Left lung (tissue), 4 donors: ENCODE measurements at regions not wholly inside any gene's neighbourhood (a gene's known extent, or its start where the extent isn't known, plus 50 kb on each side); places are given as distances from the start of the nearest gene placed in this dataset.
"Not testable (repeated sequence)": the region's sequence is repeated elsewhere in the genome, so short reads cannot be mapped to it uniquely, and the experiment has no call there.

Source experiments
- ATAC-seq: fragments of 200-7000 bp; cut with Tn5 transposase; one replicate; pipeline ENCODE4 v1.9.1; 2020; ENCODE audit warnings: moderate library complexity
- DNase-seq, 4 donors: peaks; one replicate each; pipeline ENCODE4 v3.0.0-alpha.2; 2013 to 2020
- H3K27ac ChIP-seq, 2 donors: fragments of 200-600 bp; sonication (generic) in 1 of 2; one replicate each; pipeline versions ENCODE4 v1.5.0 to v1.8.0; 2020 to 2021
- H3K27me3 ChIP-seq, 2 donors: fragments of 200-600 bp; sonication (generic) in 1 of 2; one replicate each; pipeline versions ENCODE4 v1.5.0 to v1.8.0; 2020 to 2021
- H3K36me3 ChIP-seq, 2 donors: fragments of 200-600 bp; sonication (generic) in 1 of 2; one replicate each; pipeline versions ENCODE4 v1.5.0 to v1.8.0; 2020 to 2021
- H3K4me1 ChIP-seq, 2 donors: fragments of 200-600 bp; one replicate each; pipeline ENCODE4 v1.8.0; 2021
- H3K4me3 ChIP-seq, 2 donors: fragments of 200-600 bp; sonication (generic) in 1 of 2; one replicate each; pipeline versions ENCODE4 v1.5.0 to v1.8.0; 2020 to 2021; ENCODE audit warnings: mild to moderate bottlenecking in 1 of 2
- H3K9me3 ChIP-seq, 2 donors: fragments of 200-600 bp; sonication (generic) in 1 of 2; one replicate each; pipeline versions ENCODE4 v1.5.0 to v1.8.0; 2020 to 2021
- intact Hi-C, 2 donors: fragments of 100-400 bp; cut with DNase I; formaldehyde crosslinking; loops; one replicate each; pipeline versions ENCODE4 v1.11.2 to v1.14.2; 2022
- TF ChIP-seq, protein P1 (sequence below), 2 donors: fragments of 200-600 bp; sonication (generic) in 1 of 2; IDR thresholded peaks; one replicate each; pipeline versions ENCODE4 v1.5.0 to v1.8.0; 2021; ENCODE audit warnings: antibody characterized with exemption in 2 of 2
- donor health status: DM: no; HTN: yes; CAD: no.
- donor health status: DM: no; HTN: no; CAD: no.

DNA sequence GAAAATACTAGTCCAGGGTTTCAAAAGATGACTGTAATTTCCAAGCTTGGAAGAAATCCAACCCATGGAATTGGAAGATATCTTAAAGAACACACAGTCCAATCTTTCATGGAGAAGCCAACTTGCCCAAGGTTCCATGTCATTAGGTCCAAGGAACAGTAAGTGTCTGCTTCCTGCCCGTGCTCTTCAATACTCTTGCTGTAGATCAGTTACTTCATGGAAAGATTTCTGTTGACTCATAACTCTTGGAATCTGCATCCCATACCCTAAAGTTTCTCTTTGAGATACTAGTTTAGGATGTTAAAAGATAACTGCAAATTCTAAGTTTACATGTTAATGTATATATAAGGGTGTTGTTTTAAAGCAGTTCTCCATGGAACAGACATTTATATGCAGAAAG lies 127.9 kb upstream of the SLC13A1 start:
- no peaks in the 10 kb centered on the region for H3K36me3 ChIP-seq

DNA sequence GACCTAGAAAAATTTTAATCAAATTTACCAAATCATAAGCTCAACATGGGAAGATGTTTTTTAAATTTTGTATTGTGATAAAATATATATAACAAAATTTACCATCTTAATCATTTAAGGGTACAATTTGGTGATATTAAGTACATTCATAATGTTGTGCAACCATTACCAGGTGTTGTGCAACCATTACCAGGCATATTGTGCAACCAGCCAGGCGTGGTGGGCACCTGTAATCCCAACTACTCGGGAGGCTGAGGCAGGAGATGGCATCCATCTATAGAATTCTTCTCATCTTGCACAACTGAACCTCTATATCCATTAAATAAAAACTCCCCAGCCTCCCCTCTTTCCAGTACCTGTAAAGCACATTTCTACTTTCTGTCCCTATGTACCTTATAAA lies 124.5 kb upstream of the SLC13A1 start:
- intact Hi-C loops: no loop called here
- ATAC-seq: no peak

More for the DNA sequence above, 127.9 kb upstream of the SLC13A1 start:
- TF ChIP-seq, protein P1, sequence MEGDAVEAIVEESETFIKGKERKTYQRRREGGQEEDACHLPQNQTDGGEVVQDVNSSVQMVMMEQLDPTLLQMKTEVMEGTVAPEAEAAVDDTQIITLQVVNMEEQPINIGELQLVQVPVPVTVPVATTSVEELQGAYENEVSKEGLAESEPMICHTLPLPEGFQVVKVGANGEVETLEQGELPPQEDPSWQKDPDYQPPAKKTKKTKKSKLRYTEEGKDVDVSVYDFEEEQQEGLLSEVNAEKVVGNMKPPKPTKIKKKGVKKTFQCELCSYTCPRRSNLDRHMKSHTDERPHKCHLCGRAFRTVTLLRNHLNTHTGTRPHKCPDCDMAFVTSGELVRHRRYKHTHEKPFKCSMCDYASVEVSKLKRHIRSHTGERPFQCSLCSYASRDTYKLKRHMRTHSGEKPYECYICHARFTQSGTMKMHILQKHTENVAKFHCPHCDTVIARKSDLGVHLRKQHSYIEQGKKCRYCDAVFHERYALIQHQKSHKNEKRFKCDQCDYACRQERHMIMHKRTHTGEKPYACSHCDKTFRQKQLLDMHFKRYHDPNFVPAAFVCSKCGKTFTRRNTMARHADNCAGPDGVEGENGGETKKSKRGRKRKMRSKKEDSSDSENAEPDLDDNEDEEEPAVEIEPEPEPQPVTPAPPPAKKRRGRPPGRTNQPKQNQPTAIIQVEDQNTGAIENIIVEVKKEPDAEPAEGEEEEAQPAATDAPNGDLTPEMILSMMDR (IDR thresholded peaks at IDR 0.05): no peak
- H3K9me3 ChIP-seq: peaks cover 0 to 18% of the 10 kb centered on the region in 2 donors
- no peaks in the 10 kb centered on the region for H3K27me3 ChIP-seq
- H3K4me1 ChIP-seq: no peaks in the 10 kb centered on the region
- no peak overlapping the region for H3K4me3 ChIP-seq
- intact Hi-C loops: no loop called here
- no peak for ATAC-seq
- DNase-seq: no peak
- H3K27ac ChIP-seq: no peak overlapping the region

DNA sequence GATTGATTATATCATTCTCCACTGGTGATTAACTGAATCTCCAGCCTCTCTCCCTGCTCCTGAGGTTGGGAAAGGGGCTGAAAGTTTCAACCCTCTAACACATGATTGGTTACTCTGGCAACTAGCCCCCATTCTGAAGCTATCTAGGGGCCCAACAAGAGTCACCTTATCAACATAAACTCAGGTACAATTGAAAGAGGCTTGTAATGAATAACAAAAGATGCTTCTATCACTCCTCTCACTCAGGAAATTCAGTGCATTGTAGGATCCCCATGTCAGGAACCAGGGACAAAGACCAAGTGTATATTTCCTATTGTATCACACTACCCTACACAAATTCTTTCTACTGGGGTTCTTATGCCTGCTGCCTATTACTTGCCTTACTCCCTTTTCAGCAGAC lies 123.9 kb upstream of the SLC13A1 start:
- no peak for ATAC-seq
- peaks cover 0 to 35% of the 10 kb centered on the region in 2 donors for H3K9me3 ChIP-seq
- no peaks in the 10 kb centered on the region for H3K36me3 ChIP-seq
- H3K4me3 ChIP-seq: no peak overlapping the region
- TF ChIP-seq, protein P1 (IDR thresholded peaks at IDR 0.05): no peak
- intact Hi-C loops: no loop called here
- no peak for DNase-seq
- H3K4me1 ChIP-seq: no peaks in the 10 kb centered on the region
- no peak overlapping the region for H3K27ac ChIP-seq
- H3K27me3 ChIP-seq: no peaks in the 10 kb centered on the region

More for the DNA sequence above, 124.5 kb upstream of the SLC13A1 start:
- Histone ChIP-seq H3K4me1 (no peaks in the 10 kb centered on the region), H3K4me3 (no peak overlapping the region), H3K27ac (no peak overlapping the region), H3K9me3 (peaks cover 0 to 35% of the 10 kb centered on the region in 2 donors), H3K27me3 (no peaks in the 10 kb centered on the region), H3K36me3 (no peaks in the 10 kb centered on the region)
- DNase-seq: no peak
- TF ChIP-seq, protein P1 (IDR thresholded peaks at IDR 0.05): no peak

DNA sequence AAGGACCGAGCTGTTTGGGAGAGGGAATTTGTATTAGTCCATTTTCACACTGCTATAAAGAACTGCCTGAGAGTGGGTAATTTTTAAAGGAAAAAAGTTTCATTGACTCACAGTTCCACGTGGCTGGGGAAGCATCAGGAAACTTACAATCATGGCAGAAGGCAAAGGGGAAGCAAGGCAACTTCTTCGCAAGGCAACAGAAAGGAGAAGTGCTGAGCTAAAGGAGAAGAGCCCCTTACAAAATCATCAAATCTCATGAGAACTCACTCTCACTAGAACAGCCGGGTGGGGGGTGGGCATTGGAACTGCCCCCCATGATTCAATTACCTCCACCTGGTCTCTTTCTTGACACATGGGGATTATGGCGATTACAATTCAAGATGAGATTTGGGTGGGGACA lies 121.8 kb upstream of the SLC13A1 start:
- H3K4me3 ChIP-seq, ATAC-seq, intact Hi-C loops, H3K27me3 ChIP-seq, H3K27ac ChIP-seq, H3K36me3 ChIP-seq, H3K4me1 ChIP-seq, DNase-seq: not testable (repeated sequence)
- peaks cover 0 to 35% of the 10 kb centered on the region in 2 donors for H3K9me3 ChIP-seq

DNA sequence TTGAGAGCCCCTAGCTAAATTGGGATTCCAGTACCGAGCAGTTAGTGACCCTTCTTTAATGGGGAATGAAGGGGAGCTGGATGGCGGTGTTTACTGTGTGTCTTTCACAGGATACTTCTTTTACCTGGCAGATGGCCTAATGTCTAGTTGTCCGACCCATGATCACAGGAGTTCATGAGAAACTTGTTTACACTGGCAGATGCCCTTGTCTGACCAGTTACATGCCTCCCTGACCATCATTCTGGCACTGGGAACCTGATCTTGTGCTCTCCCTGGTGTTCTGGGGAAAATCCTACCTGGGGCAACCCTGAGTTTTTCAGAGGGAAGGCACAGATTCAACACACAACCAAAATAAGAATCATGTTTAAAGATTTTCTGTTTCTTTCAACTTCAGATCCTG lies 120.1 kb upstream of the SLC13A1 start:
- Histone ChIP-seq H3K27me3 (no peaks in the 10 kb centered on the region), H3K36me3 (no peaks in the 10 kb centered on the region), H3K9me3 (peaks cover 0 to 35% of the 10 kb centered on the region in 2 donors), H3K27ac (no peak overlapping the region), H3K4me3 (no peak overlapping the region), H3K4me1 (no peaks in the 10 kb centered on the region)
- DNase-seq: no peak
- TF ChIP-seq, protein P1 (IDR thresholded peaks at IDR 0.05): no peak
- intact Hi-C loops: no loop called here
- ATAC-seq: no peak

DNA sequence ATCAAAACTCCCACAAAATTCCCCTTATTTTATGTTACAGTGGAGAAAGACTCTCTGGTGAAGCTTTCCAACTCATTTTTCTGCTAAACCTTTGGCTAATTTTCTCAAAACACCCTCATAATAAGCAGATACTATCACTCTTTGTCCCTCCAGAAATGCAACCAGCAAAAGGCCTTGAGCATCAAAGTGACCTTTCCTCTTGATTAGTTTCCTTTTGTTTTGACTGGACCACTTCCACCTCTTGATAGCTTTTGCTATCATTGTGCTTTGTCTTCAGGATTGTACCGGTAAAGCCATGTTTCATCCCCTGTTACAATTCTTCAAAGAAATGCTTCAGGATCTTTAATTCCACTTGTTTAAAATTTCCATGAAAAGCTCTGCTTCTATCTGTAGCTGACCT lies 115.1 kb upstream of the SLC13A1 start:
- H3K27ac ChIP-seq: no peak overlapping the region
- TF ChIP-seq, protein P1 (IDR thresholded peaks at IDR 0.05): no peak
- H3K4me1 ChIP-seq: no peaks in the 10 kb centered on the region
- H3K36me3 ChIP-seq: no peaks in the 10 kb centered on the region
- H3K9me3 ChIP-seq: no peaks in the 10 kb centered on the region
- ATAC-seq: no peak
- H3K4me3 ChIP-seq: no peak overlapping the region
- intact Hi-C loops: no loop called here
- no peaks in the 10 kb centered on the region for H3K27me3 ChIP-seq
- no peak for DNase-seq
